Inferior parietal cortex (tissue), 1 donor: ENCODE measurements at regions not wholly inside any gene's neighbourhood (a gene's known extent, or its start where the extent isn't known, plus 50 kb on each side); places are given as distances from the start of the nearest gene placed in this dataset.
"Not testable (repeated sequence)": the region's sequence is repeated elsewhere in the genome, so short reads cannot be mapped to it uniquely, and the experiment has no call there.

Experiments used
- DNase-seq: peaks from one replicate; pipeline ENCODE4 v3.0.0-alpha.2; 2016; ENCODE audit errors: extremely low spot score

DNA sequence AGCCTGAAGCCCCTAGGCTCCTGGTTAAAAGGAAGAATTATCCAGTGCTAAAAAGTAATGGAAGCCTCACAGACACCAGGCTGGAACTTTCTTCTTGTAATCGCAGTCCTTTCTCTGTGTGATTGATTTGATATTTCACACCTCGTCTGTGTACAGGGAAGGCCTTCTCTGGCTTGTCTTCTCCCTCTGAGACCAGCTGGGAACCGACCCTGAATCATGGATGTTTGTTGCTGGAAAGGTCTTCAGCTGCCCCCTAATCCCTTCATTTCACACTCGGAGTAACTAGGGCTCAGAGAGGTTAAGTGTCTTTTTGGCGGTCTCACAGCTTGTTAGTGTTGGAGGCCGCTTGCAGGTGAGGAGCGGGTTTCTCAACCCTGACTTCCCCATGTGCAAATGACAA, 500.2 kb upstream of the CDH4 start:
- DNase-seq, result no peak

DNA sequence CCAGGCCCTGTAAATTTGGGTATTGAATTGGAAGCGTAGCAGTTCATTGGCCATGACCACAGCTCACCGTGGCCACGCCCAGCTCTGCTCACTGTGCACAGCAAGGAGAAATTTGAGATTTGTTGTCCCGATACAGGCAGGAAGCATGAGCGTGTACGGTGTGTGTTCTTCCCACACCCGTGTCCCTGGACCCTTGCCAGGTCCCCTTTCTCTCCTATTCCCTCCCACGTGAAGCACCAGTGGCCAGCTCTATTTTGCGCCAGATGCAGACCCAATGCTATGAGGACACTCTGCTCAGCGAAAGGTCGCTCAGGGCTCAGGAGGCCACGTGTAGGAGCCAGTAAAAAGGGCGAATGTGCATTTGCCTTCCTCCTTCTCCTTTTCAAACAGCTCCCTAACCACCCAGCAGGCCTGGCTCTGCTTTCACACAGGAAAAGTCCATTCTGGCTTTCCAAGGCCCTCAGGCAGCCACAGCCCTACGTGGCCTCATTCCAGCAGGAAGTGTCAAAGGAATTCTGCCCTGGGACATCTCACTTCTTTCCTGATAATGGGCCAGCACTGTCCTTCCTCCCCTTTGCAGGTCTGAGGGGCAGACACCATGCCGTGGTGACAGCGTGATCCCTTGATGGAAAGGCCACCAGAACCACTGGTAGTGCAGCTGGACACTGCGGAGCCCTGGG, 499.2 kb upstream of the CDH4 start:
- DNase-seq, result no peak

DNA sequence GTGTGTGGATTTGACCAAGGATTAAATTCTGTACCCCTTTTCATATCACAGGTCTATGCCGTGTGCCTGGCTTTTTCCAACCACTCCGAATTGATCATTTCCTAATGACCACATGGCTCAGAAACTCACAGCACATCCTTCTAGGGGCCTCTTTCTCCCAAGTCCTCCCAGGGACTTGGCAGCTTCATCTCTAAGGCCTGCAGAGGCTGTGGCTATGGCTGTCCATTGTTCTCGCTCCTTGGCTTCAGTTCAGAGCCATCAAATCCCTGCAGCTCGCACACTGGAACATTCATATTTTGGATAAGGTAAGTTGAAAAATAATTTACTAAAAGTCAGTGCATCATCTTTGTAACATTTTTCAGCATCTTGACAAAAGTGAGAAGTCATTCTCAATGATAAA, 497.2 kb upstream of the CDH4 start:
- no peak for DNase-seq

DNA sequence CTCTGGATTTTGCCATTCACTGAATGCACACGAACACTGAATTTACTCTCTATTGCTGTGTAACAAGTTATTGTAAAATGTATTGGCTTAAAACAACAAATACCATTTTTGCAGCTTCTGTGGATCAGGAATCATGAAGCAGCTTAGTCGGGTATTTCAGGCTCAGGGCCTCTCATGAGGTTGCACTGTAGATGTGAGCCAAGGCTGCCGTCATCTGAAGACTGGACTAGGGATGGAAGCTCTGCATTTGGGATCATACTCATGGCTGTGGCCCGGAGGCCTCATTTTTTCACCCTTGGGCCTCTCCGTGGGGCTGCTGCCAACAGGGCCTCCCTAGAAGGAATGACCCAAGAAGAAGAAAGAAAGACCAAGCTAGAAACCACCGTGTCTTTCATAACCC, 492.4 kb upstream of the CDH4 start:
- DNase-seq, result no peak

- no peak for DNase-seq
Measured at GRCh38 chr20:60760256-60761000, 491.6 kb upstream of the CDH4 start.

- DNase-seq, result no peak
Measured at GRCh38 chr20:60761056-60761455, 491.0 kb upstream of the CDH4 start.

- DNase-seq, result no peak
Measured at GRCh38 chr20:60762386-60762785, 489.7 kb upstream of the CDH4 start.

DNA sequence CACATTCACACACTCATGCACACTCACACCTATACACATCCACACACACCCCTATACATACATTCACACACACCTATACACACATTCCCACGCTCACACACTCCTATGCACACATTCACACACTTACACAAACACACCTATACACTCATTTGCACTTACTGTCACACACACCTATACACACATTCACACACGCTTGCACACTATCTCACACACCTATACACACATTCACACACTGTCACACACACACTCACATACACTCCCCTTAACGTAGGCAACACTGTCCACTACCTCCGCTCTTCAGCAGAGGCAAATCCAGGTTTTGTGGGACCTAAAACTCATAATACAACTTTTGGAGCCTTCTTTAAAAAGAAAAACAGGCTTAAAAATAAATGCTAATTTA, 487.7 kb upstream of the CDH4 start:
- no peak for DNase-seq

- DNase-seq, result no peak
Measured at GRCh38 chr20:60764771-60765170, 487.3 kb upstream of the CDH4 start.

DNA sequence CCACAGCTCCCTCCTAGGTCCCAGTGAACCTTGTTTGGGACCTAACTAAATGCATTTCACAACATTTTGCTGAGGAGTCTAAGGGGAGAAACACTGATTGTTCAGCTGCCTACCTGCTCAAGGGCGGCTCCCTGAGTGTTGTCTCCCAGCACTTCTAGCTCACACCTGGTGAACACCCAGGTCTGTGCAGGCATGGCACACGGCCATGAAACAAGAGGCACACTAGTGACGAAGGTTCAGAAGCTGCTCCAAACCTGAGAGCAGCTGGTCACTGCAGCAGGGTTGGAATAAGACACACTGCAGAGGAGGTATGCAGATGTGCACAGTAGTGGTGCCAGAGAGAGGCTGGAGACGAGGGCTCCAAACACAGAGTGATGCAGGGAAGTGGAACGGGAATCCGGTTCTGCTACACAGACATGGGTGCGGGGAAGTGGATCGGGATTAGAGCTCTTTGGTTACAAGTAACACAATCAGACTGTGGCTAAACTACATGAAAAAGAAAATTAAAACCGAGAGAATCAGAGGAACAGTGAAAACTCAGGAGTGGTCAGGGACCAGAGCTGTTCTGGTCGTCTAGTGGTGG, 486.1 kb upstream of the CDH4 start:
- no peak for DNase-seq

- no peak for DNase-seq
Measured at GRCh38 chr20:60768216-60768615, 483.8 kb upstream of the CDH4 start.

GRCh38 chr20:60780388-60781025, 471.6 kb upstream of the CDH4 start:
- DNase-seq, result no peak

GRCh38 chr20:60782959-60783625, 469.0 kb upstream of the CDH4 start:
- DNase-seq, result no peak

GRCh38 chr20:60785301-60785700, 466.8 kb upstream of the CDH4 start:
- no peak for DNase-seq

- no peak for DNase-seq
Measured at GRCh38 chr20:60785785-60786184, 466.3 kb upstream of the CDH4 start.

- no peak for DNase-seq
Measured at GRCh38 chr20:60786686-60787217, 465.3 kb upstream of the CDH4 start.

GRCh38 chr20:60787276-60787675, 464.8 kb upstream of the CDH4 start:
- DNase-seq, result no peak

- DNase-seq, result no peak
Measured at GRCh38 chr20:60788070-60788469, 464.0 kb upstream of the CDH4 start.

DNA sequence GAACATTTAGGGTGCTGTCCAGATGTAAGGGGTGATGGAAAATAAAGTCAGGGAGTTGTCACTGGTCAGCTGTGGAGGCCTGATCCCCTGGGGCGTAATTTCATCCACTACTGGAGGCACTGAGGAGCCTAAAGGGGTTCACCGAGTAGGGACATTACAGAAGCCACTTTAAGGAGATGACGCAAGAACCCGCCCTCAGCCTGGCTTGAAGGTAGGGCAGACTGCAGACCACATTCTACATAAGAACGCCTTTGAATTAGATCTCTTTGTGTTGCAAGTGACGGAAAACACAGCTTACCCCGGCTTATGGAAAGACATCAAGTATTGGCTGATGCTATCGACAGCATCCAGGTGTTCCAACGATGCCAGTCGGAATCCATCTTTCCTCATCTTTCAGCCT, 462.7 kb upstream of the CDH4 start:
- DNase-seq, result no peak

- not testable (repeated sequence) for DNase-seq
Measured at GRCh38 chr20:60790339-60790738, 461.7 kb upstream of the CDH4 start.

GRCh38 chr20:60791823-60792222, 460.2 kb upstream of the CDH4 start:
- no peak for DNase-seq

DNA sequence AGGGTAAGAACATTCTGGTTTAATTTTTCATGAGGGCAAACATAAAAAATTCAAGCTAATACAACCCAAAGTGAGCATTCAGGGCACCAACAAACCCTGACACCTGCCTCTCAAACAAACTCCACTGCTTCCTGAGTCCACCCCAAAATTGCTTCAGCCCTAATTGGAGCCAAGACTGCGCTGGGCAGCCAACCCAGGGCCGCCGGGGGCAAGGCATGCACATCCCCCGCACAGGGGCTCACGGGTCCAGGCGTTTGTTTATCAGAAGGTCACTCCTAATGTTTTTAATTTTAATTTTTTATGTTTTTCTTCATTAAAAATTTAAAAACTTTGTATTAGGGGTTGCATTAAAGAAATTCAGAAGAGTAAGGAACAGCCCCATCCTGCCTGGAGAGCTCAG, 459.1 kb upstream of the CDH4 start:
- no peak for DNase-seq
